Psoas muscle (tissue), 7 donors: ENCODE measurements at regions not wholly inside any gene's neighbourhood (a gene's known extent, or its start where the extent isn't known, plus 50 kb on each side); places are given as distances from the start of the nearest gene placed in this dataset.
"Not testable (repeated sequence)": the region's sequence is repeated elsewhere in the genome, so short reads cannot be mapped to it uniquely, and the experiment has no call there.

Experiments
- ATAC-seq, 4 donors: fragments of 200-7000 bp; cut with Tn5 transposase; one replicate each; pipeline ENCODE4 v1.9.1; 2020; ENCODE audit warnings: moderate library complexity in 3 of 4, mild to moderate bottlenecking in 2 of 4
- DNase-seq, 2 donors: peaks; one replicate each; pipeline ENCODE4 v3.0.0-alpha.2; 2020
- H3K27ac ChIP-seq: fragments of 200-600 bp; one replicate; pipeline ENCODE4 v1.8.0; 2022
- H3K27me3 ChIP-seq, 3 donors: fragments of 200-600 bp in 1 of 3; one replicate each; pipeline versions ENCODE4 v1.6.1 to v1.8.0; 2013 to 2022; ENCODE audit warnings: low read length in 2 of 3, mild to moderate bottlenecking in 2 of 3, moderate library complexity in 1 of 3; ENCODE audit not compliant: insufficient read depth in 3 of 3
- H3K36me3 ChIP-seq, 2 donors: fragments of 200-600 bp in 1 of 2; one replicate each; pipeline versions ENCODE4 v1.6.1 to v1.8.0; 2013 to 2022; ENCODE audit warnings: low read depth in 1 of 2, mild to moderate bottlenecking in 1 of 2, moderate library complexity in 1 of 2; ENCODE audit not compliant: insufficient read depth in 1 of 2
- H3K4me1 ChIP-seq: fragments of 200-600 bp; one replicate; pipeline ENCODE4 v1.8.0; 2022
- H3K4me3 ChIP-seq: fragments of 200-600 bp; one replicate; pipeline ENCODE4 v1.8.0; 2022; ENCODE audit warnings: mild to moderate bottlenecking
- H3K9me3 ChIP-seq: fragments of 200-600 bp; one replicate; pipeline ENCODE4 v1.8.0; 2022
- CTCF ChIP-seq: fragments of 200-600 bp; IDR thresholded peaks from one replicate; pipeline ENCODE4 v1.8.0; 2022; ENCODE audit warnings: antibody characterized with exemption
- WGBS, 3 donors: extraction: QIAGEN DNeasy Blood & Tissue Kit; methylation state at CpG; one replicate each; pipeline versions ENCODE4 v1.1.6 to v1.1.7; 2013; 5-methylcytosine and 5-hydroxymethylcytosine counted together
- intact Hi-C, 2 donors: fragments of 100-400 bp; cut with DNase I; formaldehyde crosslinking; loops; one replicate each; pipeline versions ENCODE4 v1.11.0 to v1.14.2; 2022
- donor health status: healthy with polysubstance abuse.
- donor health status: DM: no; HTN: no; CAD: no; lungs with moderate emphysema.
- donor health status: Bipolar disorder and iron deficiency.
- donor health status: healthy.
- donor health status: DM: yes; HTN: yes; CAD: no.
- donor health status: DM: no; HTN: no; CAD: no.
- donor health status: DM: yes; HTN: yes; CAD: no.

DNA sequence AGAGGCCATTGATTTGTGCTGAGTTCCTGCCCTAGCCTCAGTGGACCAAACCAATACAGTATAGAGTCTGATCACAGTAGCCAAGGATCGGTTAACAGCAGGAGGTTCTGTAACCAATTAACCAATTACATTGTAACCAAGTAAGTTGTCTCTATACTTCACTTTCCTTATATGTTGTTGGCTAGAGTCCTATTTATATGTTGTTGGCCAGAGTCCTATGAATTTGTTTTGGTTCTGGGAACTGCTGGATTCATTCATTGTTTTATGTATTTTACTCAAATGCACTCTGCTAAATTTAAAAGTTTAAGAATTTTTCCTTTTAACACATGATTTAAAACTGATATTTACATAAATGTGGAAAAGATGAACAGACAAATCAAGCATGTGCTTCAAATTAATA lies 597.4 kb upstream of the HS3ST5 start:
- Histone ChIP-seq H3K27ac (no peak overlapping the region), H3K4me1 (no peaks in the 10 kb centered on the region), H3K36me3 (no peaks in the 10 kb centered on the region), H3K27me3 (no peaks in the 10 kb centered on the region), H3K9me3 (no peaks in the 10 kb centered on the region), H3K4me3 (no peak overlapping the region)
- TF ChIP-seq CTCF: no peak
- 62 to 83% (median 79%) methylated on average over 1 of the region's 1 CpG for WGBS, 3 donors
- no peak for ATAC-seq
- no peak for DNase-seq
- intact Hi-C loops: no loop called here

- Histone ChIP-seq H3K36me3 (no peaks in the 10 kb centered on the region), H3K9me3 (no peaks in the 10 kb centered on the region), H3K4me1 (no peaks in the 10 kb centered on the region), H3K4me3 (no peak overlapping the region), H3K27me3 (no peaks in the 10 kb centered on the region), H3K27ac (no peak overlapping the region)
- no peak for DNase-seq
- ATAC-seq: no peak
- TF ChIP-seq CTCF: no peak
- 56 to 59% (median 58%) methylated on average over 2 of the region's 2 CpGs for WGBS, 3 donors
- intact Hi-C loops: no loop called here
Measured at GRCh38 chr6:114939630-114940029, 596.8 kb upstream of the HS3ST5 start.

DNA sequence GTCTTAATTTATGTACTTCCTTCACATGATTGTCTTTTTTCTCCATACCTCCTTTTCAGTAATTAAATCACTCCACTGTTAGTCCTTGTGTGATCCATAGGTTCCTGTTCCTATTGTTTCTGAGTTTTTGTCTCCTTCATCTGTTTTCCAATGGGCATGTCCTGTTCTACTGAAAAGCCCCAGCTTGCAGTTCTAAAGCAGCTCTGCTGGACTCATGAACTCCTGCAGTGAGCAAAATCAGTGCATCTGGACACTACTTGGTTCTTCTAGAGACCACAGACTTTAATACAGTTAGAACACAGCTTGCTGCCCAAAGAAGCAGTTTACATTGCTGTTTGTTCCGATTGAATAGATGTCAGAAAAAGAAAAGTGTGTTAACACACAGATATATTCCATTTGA lies 593.3 kb upstream of the HS3ST5 start:
- no peak for DNase-seq
- Histone ChIP-seq H3K27me3 (no peaks in the 10 kb centered on the region), H3K36me3 (no peaks in the 10 kb centered on the region), H3K9me3 (no peaks in the 10 kb centered on the region), H3K4me1 (no peaks in the 10 kb centered on the region), H3K4me3 (no peak overlapping the region), H3K27ac (no peak overlapping the region)
- intact Hi-C loops: no loop called here
- WGBS, 3 donors: 73 to 92% (median 87%) methylated on average over 1 of the region's 1 CpG
- ATAC-seq: no peak
- TF ChIP-seq CTCF: no peak

DNA sequence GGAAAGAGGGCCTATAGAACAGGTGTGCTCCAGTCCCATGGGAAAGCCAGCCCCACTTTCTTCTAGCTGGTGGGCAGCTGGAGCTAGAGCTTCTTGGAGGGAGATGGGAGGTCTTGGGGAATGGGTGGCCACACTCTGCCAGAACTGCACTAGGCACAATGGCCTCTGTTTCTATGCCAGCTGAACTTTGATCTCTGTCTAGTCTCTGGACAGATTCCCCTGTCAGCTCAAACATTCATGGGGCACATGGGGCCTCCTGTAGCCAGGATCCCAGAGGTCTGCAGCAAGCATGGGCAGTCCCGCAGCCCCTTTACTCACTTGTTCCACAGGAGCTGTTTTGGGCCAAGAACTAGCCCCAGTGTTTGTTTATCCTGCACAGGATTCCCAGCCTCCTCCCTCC lies 591.3 kb upstream of the HS3ST5 start:
- 85 to 100% (median 88%) methylated on average over 1 of the region's 1 CpG for WGBS, 3 donors
- DNase-seq: no peak

GRCh38 chr6:114928731-114929130 lies 585.9 kb upstream of the HS3ST5 start:
- H3K36me3 ChIP-seq, intact Hi-C loops, H3K4me3 ChIP-seq, H3K9me3 ChIP-seq, DNase-seq, H3K4me1 ChIP-seq, H3K27me3 ChIP-seq, ATAC-seq, H3K27ac ChIP-seq: not testable (repeated sequence)
- 79 to 91% (median 84%) methylated on average over 8 of the region's 8 CpGs for whole genome bisulfite sequencing, 3 donors

More for the DNA sequence above, 591.3 kb upstream of the HS3ST5 start:
- Histone ChIP-seq H3K27me3 (no peaks in the 10 kb centered on the region), H3K36me3 (no peaks in the 10 kb centered on the region), H3K9me3 (no peaks in the 10 kb centered on the region), H3K27ac (no peak overlapping the region), H3K4me1 (no peaks in the 10 kb centered on the region), H3K4me3 (no peak overlapping the region)
- no peak for TF ChIP-seq CTCF
- no peak for ATAC-seq
- intact Hi-C loops: no loop called here
